Heart left ventricle (tissue), 13 donors: ENCODE measurements at regions not wholly inside any gene's neighbourhood (a gene's known extent, or its start where the extent isn't known, plus 50 kb on each side); places are given as distances from the start of the nearest gene placed in this dataset.

ENCODE experiments used
- POLR2A ChIP-seq, 2 donors: fragments of 450-650 bp; IDR thresholded peaks; one replicate each; pipeline ENCODE4 v1.6.1; 2017; ENCODE audit warnings: antibody characterized with exemption in 2 of 2, mild to moderate bottlenecking in 2 of 2, moderate library complexity in 2 of 2
- TF ChIP-seq, protein P1 (sequence below), 12 donors: fragments of 200-600 bp; sonication (generic) in 4 of 12; IDR thresholded peaks; one replicate each; pipeline versions ENCODE4 v1.5.0 to v1.8.0; 2018 to 2022; ENCODE audit warnings: antibody characterized with exemption in 12 of 12, mild to moderate bottlenecking in 5 of 12
- donor health status: ischemic (EF 13 %, LVEDD 7.1; RV severe dilation, severe dysfunction).
- donor health status: DM: no; HTN: yes; CAD: no.
- donor health status: DM: no; HTN: no; CAD: no.
- donor health status: ischemic (EF 25% LVEDD 6.9; RV normal size, moderate dysfunction).
- donor health status: ischemic (EF 25% LVEDD 5.7; RV mildly dilated, moderate dysfunction).
- donor health status: ischemic (EF 35%, LVEDD 5.7; RV mildly dilated, moderate dysfunction).
- donor health status: nonischemic (EF 11% LVEDD 7.7; RV severe dilation, severe dysfunction).
- donor health status: DM: yes; HTN: yes; CAD: no.
- donor health status: PGD.
- donor health status: ischemic (EF 29% LVEDD 5.4; RV normal size, mild dysfunction).
- donor health status: nonischemic (EF 23%, LVEDD 6.1; RV moderate dilation, normal function).

- TF ChIP-seq, protein P1, sequence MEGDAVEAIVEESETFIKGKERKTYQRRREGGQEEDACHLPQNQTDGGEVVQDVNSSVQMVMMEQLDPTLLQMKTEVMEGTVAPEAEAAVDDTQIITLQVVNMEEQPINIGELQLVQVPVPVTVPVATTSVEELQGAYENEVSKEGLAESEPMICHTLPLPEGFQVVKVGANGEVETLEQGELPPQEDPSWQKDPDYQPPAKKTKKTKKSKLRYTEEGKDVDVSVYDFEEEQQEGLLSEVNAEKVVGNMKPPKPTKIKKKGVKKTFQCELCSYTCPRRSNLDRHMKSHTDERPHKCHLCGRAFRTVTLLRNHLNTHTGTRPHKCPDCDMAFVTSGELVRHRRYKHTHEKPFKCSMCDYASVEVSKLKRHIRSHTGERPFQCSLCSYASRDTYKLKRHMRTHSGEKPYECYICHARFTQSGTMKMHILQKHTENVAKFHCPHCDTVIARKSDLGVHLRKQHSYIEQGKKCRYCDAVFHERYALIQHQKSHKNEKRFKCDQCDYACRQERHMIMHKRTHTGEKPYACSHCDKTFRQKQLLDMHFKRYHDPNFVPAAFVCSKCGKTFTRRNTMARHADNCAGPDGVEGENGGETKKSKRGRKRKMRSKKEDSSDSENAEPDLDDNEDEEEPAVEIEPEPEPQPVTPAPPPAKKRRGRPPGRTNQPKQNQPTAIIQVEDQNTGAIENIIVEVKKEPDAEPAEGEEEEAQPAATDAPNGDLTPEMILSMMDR (IDR thresholded peaks at IDR 0.05) = no peak
- TF ChIP-seq POLR2A (IDR thresholded peaks at IDR 0.05) = no peak
Measured at GRCh38 chr5:133778636-133779035, 166.3 kb upstream of the FSTL4 start.
